ENCODE measurements at regions not wholly inside any gene's neighbourhood (a gene's known extent, or its start where the extent isn't known, plus 50 kb on each side); places are given as distances from the start of the nearest gene placed in this dataset.

DNA sequence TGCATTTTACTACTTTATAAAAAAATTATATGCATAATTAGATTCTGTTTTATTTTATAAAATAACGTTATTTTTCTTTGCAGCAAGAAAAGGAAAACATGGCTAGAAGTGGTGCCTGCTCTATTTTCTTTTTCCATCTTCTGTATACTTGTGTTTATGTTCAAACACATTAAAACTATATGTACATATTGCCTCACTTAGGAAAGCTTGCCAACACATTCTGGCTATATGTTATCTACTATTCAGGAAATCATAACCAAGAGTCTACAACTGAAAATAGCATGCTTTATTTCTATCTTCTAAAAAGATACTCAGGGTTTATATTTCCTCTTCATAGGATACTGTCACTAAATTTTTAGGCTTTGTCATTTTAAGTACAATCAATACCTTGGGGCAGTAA is 90.2 kb upstream of the KCNMB2 start:
- TF ChIP-seq, protein P1, sequence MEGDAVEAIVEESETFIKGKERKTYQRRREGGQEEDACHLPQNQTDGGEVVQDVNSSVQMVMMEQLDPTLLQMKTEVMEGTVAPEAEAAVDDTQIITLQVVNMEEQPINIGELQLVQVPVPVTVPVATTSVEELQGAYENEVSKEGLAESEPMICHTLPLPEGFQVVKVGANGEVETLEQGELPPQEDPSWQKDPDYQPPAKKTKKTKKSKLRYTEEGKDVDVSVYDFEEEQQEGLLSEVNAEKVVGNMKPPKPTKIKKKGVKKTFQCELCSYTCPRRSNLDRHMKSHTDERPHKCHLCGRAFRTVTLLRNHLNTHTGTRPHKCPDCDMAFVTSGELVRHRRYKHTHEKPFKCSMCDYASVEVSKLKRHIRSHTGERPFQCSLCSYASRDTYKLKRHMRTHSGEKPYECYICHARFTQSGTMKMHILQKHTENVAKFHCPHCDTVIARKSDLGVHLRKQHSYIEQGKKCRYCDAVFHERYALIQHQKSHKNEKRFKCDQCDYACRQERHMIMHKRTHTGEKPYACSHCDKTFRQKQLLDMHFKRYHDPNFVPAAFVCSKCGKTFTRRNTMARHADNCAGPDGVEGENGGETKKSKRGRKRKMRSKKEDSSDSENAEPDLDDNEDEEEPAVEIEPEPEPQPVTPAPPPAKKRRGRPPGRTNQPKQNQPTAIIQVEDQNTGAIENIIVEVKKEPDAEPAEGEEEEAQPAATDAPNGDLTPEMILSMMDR (IDR thresholded peaks at IDR 0.05; ENCODE audit: low read depth, low read length, missing input control): no peak
- TF ChIP-seq NR2F2 (IDR thresholded peaks at IDR 0.05) (no peak), SP1 (IDR thresholded peaks at IDR 0.05) (no peak), EGR1 (IDR thresholded peaks at IDR 0.05; ENCODE audit: low read depth in 2 of 2) (no peak), TAF1 (conservative IDR thresholded peaks at IDR 0.05) (no peak), JUND (IDR thresholded peaks at IDR 0.05) (no peak)
- TF ChIP-seq, protein P2, sequence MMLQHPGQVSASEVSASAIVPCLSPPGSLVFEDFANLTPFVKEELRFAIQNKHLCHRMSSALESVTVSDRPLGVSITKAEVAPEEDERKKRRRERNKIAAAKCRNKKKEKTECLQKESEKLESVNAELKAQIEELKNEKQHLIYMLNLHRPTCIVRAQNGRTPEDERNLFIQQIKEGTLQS (IDR thresholded peaks at IDR 0.05): no peak
- TF ChIP-seq, protein P3, sequence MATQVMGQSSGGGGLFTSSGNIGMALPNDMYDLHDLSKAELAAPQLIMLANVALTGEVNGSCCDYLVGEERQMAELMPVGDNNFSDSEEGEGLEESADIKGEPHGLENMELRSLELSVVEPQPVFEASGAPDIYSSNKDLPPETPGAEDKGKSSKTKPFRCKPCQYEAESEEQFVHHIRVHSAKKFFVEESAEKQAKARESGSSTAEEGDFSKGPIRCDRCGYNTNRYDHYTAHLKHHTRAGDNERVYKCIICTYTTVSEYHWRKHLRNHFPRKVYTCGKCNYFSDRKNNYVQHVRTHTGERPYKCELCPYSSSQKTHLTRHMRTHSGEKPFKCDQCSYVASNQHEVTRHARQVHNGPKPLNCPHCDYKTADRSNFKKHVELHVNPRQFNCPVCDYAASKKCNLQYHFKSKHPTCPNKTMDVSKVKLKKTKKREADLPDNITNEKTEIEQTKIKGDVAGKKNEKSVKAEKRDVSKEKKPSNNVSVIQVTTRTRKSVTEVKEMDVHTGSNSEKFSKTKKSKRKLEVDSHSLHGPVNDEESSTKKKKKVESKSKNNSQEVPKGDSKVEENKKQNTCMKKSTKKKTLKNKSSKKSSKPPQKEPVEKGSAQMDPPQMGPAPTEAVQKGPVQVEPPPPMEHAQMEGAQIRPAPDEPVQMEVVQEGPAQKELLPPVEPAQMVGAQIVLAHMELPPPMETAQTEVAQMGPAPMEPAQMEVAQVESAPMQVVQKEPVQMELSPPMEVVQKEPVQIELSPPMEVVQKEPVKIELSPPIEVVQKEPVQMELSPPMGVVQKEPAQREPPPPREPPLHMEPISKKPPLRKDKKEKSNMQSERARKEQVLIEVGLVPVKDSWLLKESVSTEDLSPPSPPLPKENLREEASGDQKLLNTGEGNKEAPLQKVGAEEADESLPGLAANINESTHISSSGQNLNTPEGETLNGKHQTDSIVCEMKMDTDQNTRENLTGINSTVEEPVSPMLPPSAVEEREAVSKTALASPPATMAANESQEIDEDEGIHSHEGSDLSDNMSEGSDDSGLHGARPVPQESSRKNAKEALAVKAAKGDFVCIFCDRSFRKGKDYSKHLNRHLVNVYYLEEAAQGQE (IDR thresholded peaks at IDR 0.05): no peak
